ENCODE measurements at regions not wholly inside any gene's neighbourhood (a gene's known extent, or its start where the extent isn't known, plus 50 kb on each side); places are given as distances from the start of the nearest gene placed in this dataset.
"Not testable (repeated sequence)": the region's sequence is repeated elsewhere in the genome, so short reads cannot be mapped to it uniquely, and the experiment has no call there.

GRCh38 chr12:82300611-82301010 lies 57.6 kb downstream of the CCDC59 start:
- DNase-seq (ENCODE audit: low read depth in 4 of 4, low spot score in 1 of 4) = no peak

DNA sequence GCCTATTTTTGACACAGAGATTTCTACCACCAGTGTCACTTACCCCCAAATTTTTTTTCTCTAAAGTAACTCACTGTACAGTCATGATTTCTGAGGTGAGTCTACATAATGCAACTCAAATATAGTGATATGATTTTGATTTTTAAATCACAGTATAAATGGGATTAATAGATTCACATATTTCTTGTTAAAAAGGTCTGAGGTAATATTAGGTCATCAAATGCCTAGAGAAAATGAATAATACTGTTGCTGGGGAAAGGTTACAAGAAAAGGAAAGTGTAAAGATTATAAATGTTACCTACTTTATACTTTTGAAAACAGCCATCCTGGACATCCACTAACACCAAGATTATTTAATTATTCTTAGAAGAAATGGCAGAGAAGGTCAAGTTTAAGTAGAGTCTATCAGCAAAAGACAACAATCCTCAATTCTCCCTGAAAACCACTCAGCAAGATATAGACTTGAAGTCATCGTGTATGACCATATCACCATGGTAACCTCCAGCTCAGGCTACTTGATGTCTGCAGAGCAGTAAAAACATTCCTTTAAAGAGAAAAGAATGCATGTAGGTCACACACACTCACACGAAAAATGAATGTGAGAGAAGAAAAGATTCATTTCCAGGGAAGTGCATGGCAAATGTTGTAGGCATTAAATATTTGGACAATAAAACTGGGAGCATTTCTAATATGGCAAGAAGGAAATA lies 58.7 kb downstream of the CCDC59 start:
- no peak for DNase-seq (ENCODE audit: low read depth in 4 of 4, low spot score in 1 of 4)

- DNase-seq (ENCODE audit: low read depth in 4 of 4, low spot score in 1 of 4) = no peak
Measured at GRCh38 chr12:82290415-82290814, 67.8 kb downstream of the CCDC59 start.

DNA sequence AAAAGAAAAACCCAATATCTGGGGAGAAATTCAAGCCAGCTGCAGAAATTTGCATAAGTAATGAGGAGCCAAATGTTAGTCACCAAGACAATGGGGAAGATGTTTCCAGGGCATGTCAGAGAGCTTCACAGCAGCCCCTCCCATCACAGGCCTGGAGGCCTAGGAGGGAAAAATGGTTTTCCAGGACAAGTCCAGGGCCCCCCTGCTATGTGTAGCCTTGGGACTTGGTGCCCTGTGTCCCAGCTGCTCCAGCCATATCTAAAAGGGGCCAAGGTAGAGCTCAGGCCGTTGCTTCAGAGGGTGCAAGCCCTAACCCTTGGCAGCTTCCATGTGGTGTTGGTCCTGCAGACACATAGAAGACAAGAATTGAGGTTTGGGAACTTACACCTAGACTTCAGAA lies 76.9 kb downstream of the CCDC59 start:
- not testable (repeated sequence) for DNase-seq (ENCODE audit: low read depth in 4 of 4, low spot score in 1 of 4)

- no peak for DNase-seq (ENCODE audit: low read depth in 4 of 4, low spot score in 1 of 4)
Measured at GRCh38 chr12:82279536-82280058, 78.6 kb downstream of the CCDC59 start.

DNA sequence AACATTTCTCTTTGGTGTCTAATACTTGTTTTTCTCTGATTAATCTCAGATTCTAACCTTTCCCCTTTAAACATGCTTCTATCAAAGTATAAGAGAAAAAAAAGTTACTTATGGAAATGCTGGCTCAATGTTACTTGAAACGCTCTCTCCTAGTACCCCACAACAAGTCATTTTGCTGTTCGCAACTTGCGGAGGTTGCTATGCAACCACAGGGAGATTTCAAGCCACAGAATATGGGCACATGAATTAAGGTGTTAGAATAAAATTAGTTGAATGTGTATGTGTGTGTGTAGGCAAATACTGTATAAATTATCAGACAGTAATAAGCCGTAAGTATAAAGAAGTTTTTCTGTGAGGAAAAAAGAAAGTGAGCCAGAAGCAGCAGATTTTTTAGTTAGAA lies 80.6 kb downstream of the CCDC59 start:
- DNase-seq (ENCODE audit: low read depth in 4 of 4, low spot score in 1 of 4) = no peak

DNA sequence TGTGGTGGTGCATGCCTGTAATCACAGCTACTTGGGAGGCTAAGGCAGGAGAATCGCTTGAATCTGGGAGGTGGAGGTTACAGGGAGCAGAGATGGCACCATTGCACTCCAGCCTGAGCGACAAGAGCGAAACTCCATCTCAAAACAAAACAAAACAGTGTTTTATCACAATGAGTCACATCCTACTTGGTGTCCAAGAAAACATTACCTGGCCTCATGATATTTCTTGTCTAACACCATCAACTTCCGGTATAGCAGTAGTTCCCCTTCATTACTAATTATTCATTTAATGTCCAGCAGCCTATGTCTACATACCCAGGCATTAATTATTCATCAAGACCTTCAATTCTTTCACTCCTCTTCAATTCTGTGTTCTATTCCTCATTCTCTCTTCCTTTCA lies 115.5 kb downstream of the CCDC59 start:
- DNase-seq (ENCODE audit: low read depth in 4 of 4, low spot score in 1 of 4) = no peak

- no peak for DNase-seq (ENCODE audit: low read depth in 4 of 4, low spot score in 1 of 4)
Measured at GRCh38 chr12:82225871-82226270, 132.3 kb downstream of the CCDC59 start.

DNA sequence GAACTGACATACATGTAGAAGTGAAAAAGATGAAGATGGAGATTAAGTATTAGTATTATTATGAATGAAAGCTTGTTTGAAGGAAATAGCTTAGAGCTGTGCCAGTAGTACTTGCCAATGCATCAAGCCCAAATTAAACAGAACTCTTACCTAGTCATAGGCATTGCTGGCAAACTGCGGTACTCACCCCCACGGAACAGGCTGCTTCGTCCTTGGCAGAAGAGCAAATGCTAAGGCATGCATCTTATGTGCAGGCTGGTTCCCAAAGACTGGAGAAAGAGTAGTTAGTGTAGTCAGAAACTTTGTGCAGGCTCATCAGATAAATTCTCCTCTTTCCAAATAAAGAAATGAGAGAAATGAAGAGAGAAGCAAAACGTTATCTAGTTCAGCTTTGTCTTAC lies 134.8 kb downstream of the CCDC59 start:
- no peak for DNase-seq (ENCODE audit: low read depth in 4 of 4, low spot score in 1 of 4)

DNA sequence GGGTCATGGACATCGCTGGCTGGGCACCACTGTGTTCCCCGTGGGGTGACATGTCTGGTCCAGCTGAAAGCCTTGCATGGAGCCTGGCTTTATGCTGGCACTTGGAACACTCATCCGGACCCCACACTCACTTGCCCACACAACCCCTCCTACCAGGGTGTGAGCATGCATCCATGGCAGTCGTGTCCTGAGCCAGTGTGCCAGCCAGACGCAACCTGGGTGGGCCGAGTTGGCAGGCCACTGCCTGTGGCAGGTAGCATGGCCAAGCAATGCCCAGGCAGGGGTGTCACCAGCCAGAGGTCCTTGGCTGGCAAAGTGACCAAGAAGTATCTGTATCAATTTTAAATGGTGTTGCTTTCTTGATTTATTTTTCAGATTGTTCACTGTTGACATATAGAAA lies 141.7 kb downstream of the CCDC59 start:
- no peak for DNase-seq (ENCODE audit: low read depth in 4 of 4, low spot score in 1 of 4)

- no peak for DNase-seq (ENCODE audit: low read depth in 4 of 4, low spot score in 1 of 4)
Measured at GRCh38 chr12:82213761-82214160, 144.4 kb downstream of the CCDC59 start.

- no peak for DNase-seq (ENCODE audit: low read depth in 4 of 4, low spot score in 1 of 4)
Measured at GRCh38 chr12:82210882-82211281, 147.3 kb downstream of the CCDC59 start.

- no peak for DNase-seq (ENCODE audit: low read depth in 4 of 4, low spot score in 1 of 4)
Measured at GRCh38 chr12:82209533-82209932, 148.7 kb downstream of the CCDC59 start.

- no peak for DNase-seq (ENCODE audit: low read depth in 4 of 4, low spot score in 1 of 4)
Measured at GRCh38 chr12:82207556-82207955, 150.6 kb downstream of the CCDC59 start.

DNA sequence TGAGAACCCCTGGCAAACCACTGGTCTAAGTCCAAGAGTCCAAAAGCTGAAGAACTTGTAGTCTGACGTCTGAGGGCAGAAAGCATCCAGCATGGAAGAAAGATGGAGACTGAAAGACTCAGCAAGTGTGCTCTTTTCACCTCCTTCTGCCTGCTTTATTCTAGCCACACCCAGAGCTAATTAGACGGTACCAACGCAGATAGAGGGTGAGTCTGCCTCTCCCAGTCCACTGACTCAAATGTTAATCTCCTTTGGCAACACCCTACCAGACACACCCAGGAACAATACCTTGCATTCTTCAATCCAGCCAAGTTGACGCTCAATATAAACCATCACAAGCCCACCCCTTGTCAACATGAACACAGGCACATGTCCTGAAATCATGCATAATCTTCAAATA lies 155.1 kb downstream of the CCDC59 start:
- no peak for DNase-seq (ENCODE audit: low read depth in 4 of 4, low spot score in 1 of 4)

GRCh38 chr12:82187595-82187994 lies 170.6 kb downstream of the CCDC59 start:
- DNase-seq (ENCODE audit: low read depth in 4 of 4, low spot score in 1 of 4) = no peak

- no peak for DNase-seq (ENCODE audit: low read depth in 4 of 4, low spot score in 1 of 4)
Measured at GRCh38 chr12:82187011-82187410, 171.2 kb downstream of the CCDC59 start.

GRCh38 chr12:82186282-82186681 lies 171.9 kb downstream of the CCDC59 start:
- DNase-seq (ENCODE audit: low read depth in 4 of 4, low spot score in 1 of 4) = no peak

GRCh38 chr12:82184844-82185243 lies 173.3 kb downstream of the CCDC59 start:
- DNase-seq (ENCODE audit: low read depth in 4 of 4, low spot score in 1 of 4) = no peak

DNA sequence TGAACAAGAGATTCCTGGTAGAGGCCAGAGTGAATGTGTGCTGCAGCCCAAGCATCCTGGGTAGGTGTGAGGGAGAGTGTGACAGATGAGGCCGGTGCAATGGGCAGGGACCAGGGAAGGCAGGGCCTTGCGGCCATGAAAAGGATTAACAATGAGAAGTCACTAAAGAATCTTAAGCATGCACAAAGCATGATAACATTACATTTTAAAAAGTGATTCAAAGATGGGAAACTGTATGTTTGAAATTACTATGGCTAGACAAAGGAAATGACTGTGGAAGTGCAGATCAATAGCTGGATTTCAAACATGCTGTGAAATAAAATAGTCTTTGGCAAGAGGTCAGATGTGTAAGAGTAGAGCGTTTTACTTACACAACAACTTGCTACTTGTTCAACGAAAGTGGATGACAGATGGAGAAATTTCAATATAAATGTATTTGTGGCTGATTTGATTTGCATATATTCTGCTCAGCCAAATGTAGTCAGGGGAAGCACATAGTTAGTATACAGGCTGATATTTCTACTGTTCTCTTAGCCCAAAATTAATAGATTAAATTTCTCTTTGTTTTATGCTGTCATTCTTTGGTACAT lies 175.5 kb downstream of the CCDC59 start:
- no peak for DNase-seq (ENCODE audit: low read depth in 4 of 4, low spot score in 1 of 4)

- no peak for DNase-seq (ENCODE audit: low read depth in 4 of 4, low spot score in 1 of 4)
Measured at GRCh38 chr12:82176761-82177490, 181.3 kb downstream of the CCDC59 start.

- DNase-seq (ENCODE audit: low read depth in 4 of 4, low spot score in 1 of 4) = no peak
Measured at GRCh38 chr12:82176026-82176425, 182.2 kb downstream of the CCDC59 start.

All from stimulated activated CD4-positive, alpha-beta T cell treated with anti-CD3 and anti-CD28 coated beads, Interleukin-1b, Interleukin-23, amount 100 ng/mL, for 24 hours (primary cell).